Kidney glomerular epithelial cell (primary cell): ENCODE measurements at regions not wholly inside any gene's neighbourhood (a gene's known extent, or its start where the extent isn't known, plus 50 kb on each side); places are given as distances from the start of the nearest gene placed in this dataset.
A peak's percentile ranks its signal among the peaks of the same experiment; 100 is the strongest.

ENCODE experiments used
- DNase-seq: peaks from one replicate; lab custom pipeline; 2025; lab: John Stamatoyannopoulos, UW

GRCh38 chr3:139778682-139779233, 101.0 kb upstream of the NMNAT3 start:
- DNase-seq, result no peak

- DNase-seq, result peak; percentile 52
Observed at GRCh38 chr3:139774560-139775302, 97.0 kb upstream of the NMNAT3 start.

DNA sequence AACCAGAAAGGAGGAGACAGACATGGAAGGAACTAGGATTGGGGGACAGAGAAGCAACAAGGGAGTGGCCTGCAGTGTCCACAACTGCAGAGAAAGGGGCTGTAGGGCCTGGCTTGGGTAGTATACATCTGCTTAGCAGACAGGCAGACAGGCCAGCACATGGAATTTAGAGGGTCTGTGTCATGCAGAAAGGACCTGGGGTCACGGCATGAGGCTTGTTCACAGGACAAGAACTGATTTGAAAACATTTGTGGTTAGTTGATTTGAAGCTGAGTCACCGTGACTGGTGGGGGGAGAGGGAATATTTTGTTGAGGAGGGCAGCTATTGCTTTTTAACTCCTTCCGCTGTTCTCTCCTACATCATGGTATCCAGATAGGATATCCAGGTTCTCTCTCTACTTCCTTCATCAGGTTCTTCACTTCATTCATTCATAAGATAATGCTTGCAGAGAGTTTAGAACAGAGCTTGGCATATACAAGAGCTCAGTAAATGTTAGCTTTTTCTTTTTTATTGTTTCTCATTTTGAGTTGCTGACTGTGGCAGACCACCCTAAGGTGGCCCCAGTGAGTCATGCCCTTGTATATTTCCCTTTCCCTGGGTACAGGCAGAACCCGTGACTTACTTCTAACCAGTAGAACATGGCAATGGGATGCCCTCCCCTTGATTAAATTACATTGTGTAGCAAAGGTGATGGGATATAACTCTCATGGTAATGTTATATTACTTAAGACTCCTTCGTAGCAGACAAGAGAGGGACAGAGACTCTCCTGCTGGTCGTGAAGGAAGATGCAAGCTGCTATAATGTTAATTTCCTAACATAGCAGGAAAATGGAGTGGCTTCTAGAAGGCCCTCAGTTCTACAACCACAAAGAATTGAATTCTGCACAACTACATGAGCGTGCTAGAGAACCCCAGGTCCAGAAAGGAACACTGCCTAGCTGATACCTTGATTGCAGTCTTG, 95.0 kb upstream of the NMNAT3 start:
- DNase-seq, result peak; percentile 93

DNA sequence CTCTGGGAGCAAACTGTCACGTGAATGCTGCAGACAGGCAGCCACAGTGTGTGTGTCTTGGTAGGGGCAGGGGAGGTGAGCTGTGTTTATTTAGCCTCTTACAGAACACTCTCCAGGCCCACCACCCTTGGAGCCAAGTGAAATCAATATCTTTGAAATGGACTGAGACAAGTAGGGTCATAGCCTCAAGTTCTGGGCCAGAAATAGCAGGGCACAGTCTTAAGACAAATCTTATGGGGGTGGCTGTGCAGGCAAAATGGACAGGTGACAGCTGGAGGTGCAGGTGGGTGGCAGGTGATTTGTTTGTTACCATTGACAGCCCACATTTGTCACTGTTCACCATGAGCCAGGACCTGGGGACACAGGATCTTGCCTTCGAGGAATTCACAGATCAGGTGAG, 93.6 kb upstream of the NMNAT3 start:
- DNase-seq, result no peak

GRCh38 chr3:139770577-139770976, 92.8 kb upstream of the NMNAT3 start:
- DNase-seq, result no peak

DNA sequence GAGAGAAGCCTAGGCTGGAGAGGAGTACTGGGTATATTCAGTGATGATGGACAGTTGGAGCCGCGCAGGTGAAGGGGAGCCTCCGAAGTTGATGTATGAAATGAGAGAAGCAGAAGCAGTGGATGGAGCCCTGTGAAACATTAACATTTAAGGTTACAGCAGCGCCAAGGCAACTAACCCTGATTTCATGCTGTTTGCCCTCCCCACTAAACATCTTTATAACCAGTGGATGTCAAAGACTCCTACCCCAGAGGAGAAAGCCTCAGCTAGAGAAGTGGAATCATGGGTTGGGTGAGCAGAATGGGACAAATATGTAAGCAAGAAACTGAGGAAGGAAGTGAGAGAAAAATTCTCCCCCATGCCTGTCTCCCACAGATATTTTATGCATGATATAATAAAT, 92.0 kb upstream of the NMNAT3 start:
- peak; percentile 14 for DNase-seq

DNA sequence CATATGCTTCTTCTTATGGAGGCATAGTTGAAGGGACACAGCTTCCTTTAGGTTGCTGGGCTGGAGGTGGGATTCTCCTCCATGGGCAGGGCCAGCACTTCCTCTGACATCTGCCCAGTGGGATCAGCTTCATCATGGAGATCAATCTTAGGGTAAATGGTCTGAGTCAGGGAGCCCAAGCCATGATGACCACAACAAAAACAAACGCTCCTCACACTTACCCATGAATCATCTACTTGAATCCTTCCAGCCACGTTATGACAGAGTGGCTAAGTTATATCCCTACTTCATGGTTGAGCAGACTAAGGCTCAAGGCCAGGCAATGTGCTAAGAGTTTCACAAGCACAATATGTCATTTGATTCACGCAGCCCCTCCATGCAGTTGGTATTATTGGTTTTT, 87.2 kb upstream of the NMNAT3 start:
- DNase-seq, result peak; percentile 98

DNA sequence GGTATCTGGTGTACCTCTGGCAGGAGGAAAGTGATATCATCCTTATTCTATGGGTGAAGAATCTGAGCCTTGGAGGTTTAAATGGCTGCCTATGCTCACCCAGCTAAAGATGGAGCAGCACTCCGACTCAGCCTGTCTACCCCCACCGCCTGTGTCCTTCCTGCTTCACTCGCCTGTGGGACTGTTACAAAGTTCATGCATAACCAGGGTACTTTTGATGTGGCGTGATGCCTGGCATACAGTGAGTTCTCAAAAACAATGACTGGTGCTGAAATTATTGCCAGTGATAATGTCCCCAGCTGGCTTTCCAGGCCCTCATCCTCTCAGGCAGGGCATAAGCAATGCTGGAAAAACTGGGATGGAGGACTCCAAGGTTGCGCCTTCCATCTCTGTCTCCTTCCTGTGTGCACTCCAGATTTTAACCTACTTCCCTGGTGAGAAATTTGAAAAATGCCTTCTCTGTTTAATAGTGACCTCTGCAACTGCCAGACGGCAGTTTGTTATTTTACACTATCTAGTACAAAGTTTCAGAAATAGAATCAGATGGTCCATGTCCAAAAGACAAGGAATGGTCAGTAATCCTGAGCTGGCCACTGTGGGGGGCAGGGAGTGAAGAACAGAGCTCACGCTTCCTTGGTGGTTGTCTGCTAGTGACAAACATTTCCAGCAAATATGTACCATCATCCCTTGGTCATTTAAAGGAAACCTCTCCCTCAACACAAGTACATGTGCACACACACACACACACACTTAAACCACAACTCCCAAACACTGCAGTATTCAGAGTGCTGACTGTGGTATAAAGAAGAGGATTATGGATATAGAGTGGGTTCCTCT, 86.5 kb upstream of the NMNAT3 start:
- DNase-seq, result peak; percentile 70

GRCh38 chr3:139762302-139762701, 84.5 kb upstream of the NMNAT3 start:
- no peak for DNase-seq

DNA sequence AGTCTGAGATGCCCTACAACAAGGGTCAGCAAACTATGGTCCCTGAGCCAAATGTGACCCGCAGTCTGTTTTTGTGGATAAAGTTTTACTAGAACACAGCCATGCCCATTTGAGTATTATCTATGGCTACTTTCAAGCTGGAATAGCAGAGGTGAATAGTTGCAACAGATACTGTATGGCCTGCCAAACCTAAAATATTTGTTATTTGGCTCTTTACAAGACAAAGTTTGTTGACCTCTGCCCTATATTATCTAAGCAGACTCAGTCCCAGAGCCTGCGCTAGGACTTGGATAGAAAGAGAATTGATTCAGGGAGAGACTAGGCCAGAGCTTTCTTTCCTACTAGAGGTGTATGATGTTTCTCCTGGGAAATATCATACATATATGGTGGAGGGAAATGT, 81.7 kb upstream of the NMNAT3 start:
- no peak for DNase-seq

GRCh38 chr3:139758654-139759291, 81.0 kb upstream of the NMNAT3 start:
- peak; percentile 93 for DNase-seq

DNA sequence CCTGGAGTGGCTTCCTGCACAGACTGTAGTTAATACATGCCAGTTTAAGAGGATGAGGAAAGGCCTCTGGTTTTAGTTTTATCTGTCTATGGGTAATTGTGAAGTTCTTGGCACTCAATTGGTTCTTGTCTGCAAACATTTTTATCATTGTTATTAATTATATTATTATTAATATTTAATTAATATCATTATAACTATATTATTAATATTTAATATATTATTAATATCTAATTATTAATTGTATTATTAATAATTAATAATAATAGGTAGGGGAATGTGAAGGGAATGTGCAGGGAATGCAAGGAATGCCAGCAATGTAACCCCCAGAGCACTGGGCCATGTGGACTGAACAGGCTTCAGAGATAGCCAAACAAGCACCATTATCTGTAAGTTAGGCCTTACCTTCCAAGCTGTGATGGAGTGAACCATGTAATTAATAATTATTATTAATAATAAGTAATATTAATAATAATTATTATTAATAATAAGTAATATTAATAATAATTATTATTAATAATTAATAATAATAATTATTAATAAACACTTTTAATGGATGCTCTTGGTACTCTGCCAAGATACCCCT, 79.8 kb upstream of the NMNAT3 start:
- DNase-seq, result no peak

DNA sequence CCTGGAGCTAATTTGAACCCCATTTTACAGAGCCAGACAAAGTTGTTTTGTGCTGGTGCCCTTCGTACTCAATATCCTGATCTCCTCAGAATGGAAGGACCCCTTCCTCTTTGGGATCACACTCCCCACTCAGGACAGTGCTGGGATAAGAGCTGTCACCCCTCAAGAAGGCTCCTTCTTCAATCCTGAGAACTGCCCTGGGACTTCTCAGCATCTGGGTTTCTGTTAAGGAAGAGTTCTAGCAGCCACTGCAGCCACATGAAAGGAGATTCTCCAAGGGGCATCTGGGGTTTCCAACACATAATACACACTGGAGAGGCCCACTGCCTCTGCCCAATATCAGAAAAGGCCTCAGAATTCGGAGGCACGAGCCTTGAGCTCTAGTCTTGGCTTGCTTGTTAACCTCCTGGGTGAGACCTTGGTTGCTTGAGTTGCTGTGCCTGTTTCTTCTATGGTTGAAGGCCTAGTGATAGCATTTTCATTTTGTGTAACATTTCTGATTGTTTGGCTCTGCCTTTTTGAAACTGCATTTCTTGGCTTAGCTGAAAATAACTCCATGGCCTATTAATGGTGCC, 78.8 kb upstream of the NMNAT3 start:
- no peak for DNase-seq

DNA sequence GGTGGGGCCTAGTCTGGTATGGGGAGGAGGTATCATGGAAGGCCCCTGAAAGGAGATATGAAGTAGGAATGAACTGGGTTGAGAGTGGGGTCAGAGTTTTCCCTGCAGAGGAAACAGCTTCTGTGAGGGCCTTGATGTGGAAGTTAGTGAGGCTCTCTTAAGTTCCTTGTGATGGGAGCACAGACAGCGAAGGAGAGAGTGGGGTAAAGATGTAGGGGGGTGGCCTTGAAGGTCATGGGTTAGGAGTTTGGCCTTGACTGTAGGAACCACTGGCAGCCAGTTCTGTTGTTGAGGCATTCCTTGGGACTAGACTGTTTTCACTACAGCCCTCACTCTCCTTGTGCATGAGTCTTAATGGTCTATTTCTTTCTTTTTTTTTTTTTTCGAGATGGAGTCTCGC, 77.8 kb upstream of the NMNAT3 start:
- no peak for DNase-seq

GRCh38 chr3:139751789-139752188, 74.0 kb upstream of the NMNAT3 start:
- no peak for DNase-seq

GRCh38 chr3:139746481-139746880, 68.7 kb upstream of the NMNAT3 start:
- DNase-seq, result no peak

DNA sequence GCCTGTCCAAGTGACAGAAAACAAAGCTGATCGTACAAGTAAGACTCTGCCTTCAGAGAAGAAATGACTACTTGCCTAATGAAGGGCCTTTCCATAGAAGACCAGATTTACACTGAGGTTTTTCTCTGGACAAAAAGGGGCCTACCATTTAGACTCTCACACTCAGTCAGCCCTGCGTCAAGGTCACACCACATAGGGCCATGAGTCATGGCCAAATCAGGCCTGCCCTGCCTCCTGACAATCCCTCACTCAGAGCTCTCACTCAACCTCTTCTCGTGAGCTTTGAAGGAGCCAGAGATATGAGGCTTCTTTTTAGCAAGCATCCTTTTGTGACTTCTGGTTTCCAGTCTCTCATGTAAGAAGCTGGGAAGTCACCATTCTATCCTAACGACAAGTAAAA, 68.1 kb upstream of the NMNAT3 start:
- DNase-seq, result peak; percentile 60

- no peak for DNase-seq
Observed at GRCh38 chr3:139738697-139739096, 60.9 kb upstream of the NMNAT3 start.

GRCh38 chr3:139737682-139738361, 60.0 kb upstream of the NMNAT3 start:
- no peak for DNase-seq

GRCh38 chr3:139735191-139735590, 57.4 kb upstream of the NMNAT3 start:
- no peak for DNase-seq
